ENCODE measurements at regions not wholly inside any gene's neighbourhood (a gene's known extent, or its start where the extent isn't known, plus 50 kb on each side); places are given as distances from the start of the nearest gene placed in this dataset.

GRCh38 chr2:217222309-217222910, 362.5 kb upstream of the TNP1 start (continued):
- TF ChIP-seq TCF12 (IDR thresholded peaks at IDR 0.05; ENCODE audit: low read depth, low read length), result 0 out of 2 replicates have a peak, but pooled peaks have one; percentile 26
- no peak for TF ChIP-seq HDGF (IDR thresholded peaks at IDR 0.05)
- no peak for TF ChIP-seq RBBP5 (conservative IDR thresholded peaks at IDR 0.05)
- TF ChIP-seq, protein P1, sequence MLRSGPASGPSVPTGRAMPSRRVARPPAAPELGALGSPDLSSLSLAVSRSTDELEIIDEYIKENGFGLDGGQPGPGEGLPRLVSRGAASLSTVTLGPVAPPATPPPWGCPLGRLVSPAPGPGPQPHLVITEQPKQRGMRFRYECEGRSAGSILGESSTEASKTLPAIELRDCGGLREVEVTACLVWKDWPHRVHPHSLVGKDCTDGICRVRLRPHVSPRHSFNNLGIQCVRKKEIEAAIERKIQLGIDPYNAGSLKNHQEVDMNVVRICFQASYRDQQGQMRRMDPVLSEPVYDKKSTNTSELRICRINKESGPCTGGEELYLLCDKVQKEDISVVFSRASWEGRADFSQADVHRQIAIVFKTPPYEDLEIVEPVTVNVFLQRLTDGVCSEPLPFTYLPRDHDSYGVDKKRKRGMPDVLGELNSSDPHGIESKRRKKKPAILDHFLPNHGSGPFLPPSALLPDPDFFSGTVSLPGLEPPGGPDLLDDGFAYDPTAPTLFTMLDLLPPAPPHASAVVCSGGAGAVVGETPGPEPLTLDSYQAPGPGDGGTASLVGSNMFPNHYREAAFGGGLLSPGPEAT (IDR thresholded peaks at IDR 0.05; ENCODE audit: low read depth), result peak; percentile 80
- TF ChIP-seq BACH1 (IDR thresholded peaks at IDR 0.05; ENCODE audit: borderline replicate concordance), result peak; percentile 97
- TF ChIP-seq MXI1 (IDR thresholded peaks at IDR 0.05; ENCODE audit: low read depth, low read length), result peak; percentile 17; the same call in 1 of the 2 replicates
- TF ChIP-seq, protein P2, sequence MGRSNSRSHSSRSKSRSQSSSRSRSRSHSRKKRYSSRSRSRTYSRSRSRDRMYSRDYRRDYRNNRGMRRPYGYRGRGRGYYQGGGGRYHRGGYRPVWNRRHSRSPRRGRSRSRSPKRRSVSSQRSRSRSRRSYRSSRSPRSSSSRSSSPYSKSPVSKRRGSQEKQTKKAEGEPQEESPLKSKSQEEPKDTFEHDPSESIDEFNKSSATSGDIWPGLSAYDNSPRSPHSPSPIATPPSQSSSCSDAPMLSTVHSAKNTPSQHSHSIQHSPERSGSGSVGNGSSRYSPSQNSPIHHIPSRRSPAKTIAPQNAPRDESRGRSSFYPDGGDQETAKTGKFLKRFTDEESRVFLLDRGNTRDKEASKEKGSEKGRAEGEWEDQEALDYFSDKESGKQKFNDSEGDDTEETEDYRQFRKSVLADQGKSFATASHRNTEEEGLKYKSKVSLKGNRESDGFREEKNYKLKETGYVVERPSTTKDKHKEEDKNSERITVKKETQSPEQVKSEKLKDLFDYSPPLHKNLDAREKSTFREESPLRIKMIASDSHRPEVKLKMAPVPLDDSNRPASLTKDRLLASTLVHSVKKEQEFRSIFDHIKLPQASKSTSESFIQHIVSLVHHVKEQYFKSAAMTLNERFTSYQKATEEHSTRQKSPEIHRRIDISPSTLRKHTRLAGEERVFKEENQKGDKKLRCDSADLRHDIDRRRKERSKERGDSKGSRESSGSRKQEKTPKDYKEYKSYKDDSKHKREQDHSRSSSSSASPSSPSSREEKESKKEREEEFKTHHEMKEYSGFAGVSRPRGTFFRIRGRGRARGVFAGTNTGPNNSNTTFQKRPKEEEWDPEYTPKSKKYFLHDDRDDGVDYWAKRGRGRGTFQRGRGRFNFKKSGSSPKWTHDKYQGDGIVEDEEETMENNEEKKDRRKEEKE (IDR thresholded peaks at IDR 0.05), result no peak
- TF ChIP-seq ELK1 (IDR thresholded peaks at IDR 0.05; ENCODE audit: low read depth, low read length), result no peak
- TF ChIP-seq IRF3 (IDR thresholded peaks at IDR 0.05), result no peak
- TF ChIP-seq, protein P3, sequence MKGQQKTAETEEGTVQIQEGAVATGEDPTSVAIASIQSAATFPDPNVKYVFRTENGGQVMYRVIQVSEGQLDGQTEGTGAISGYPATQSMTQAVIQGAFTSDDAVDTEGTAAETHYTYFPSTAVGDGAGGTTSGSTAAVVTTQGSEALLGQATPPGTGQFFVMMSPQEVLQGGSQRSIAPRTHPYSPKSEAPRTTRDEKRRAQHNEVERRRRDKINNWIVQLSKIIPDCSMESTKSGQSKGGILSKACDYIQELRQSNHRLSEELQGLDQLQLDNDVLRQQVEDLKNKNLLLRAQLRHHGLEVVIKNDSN (IDR thresholded peaks at IDR 0.05; ENCODE audit: borderline replicate concordance, extremely low read length, insufficient read depth, low read depth, low read length), result no peak
- TF ChIP-seq, protein P4, sequence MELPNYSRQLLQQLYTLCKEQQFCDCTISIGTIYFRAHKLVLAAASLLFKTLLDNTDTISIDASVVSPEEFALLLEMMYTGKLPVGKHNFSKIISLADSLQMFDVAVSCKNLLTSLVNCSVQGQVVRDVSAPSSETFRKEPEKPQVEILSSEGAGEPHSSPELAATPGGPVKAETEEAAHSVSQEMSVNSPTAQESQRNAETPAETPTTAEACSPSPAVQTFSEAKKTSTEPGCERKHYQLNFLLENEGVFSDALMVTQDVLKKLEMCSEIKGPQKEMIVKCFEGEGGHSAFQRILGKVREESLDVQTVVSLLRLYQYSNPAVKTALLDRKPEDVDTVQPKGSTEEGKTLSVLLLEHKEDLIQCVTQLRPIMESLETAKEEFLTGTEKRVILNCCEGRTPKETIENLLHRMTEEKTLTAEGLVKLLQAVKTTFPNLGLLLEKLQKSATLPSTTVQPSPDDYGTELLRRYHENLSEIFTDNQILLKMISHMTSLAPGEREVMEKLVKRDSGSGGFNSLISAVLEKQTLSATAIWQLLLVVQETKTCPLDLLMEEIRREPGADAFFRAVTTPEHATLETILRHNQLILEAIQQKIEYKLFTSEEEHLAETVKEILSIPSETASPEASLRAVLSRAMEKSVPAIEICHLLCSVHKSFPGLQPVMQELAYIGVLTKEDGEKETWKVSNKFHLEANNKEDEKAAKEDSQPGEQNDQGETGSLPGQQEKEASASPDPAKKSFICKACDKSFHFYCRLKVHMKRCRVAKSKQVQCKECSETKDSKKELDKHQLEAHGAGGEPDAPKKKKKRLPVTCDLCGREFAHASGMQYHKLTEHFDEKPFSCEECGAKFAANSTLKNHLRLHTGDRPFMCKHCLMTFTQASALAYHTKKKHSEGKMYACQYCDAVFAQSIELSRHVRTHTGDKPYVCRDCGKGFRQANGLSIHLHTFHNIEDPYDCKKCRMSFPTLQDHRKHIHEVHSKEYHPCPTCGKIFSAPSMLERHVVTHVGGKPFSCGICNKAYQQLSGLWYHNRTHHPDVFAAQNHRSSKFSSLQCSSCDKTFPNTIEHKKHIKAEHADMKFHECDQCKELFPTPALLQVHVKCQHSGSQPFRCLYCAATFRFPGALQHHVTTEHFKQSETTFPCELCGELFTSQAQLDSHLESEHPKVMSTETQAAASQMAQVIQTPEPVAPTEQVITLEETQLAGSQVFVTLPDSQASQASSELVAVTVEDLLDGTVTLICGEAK (IDR thresholded peaks at IDR 0.05; ENCODE audit: borderline replicate concordance), result peak; percentile 83
- no peak for TF ChIP-seq CHD1 (IDR thresholded peaks at IDR 0.05; ENCODE audit: low read depth, low read length)
- TF ChIP-seq BRCA1 (IDR thresholded peaks at IDR 0.05; ENCODE audit: low read depth, low read length), result no peak
- no peak for TF ChIP-seq ASH2L (IDR thresholded peaks at IDR 0.05; ENCODE audit: borderline replicate concordance, low read depth)
- TF ChIP-seq NFYA (IDR thresholded peaks at IDR 0.05; ENCODE audit: borderline replicate concordance, low read depth, low read length), result no peak
- TF ChIP-seq LARP7 (IDR thresholded peaks at IDR 0.05), result no peak
- TF ChIP-seq RFX5 (IDR thresholded peaks at IDR 0.05; ENCODE audit: low read depth, low read length), result no peak
- peak; percentile 67 for TF ChIP-seq SP1 (IDR thresholded peaks at IDR 0.05; ENCODE audit: low read depth, low read length)

Measured in GM12878 (cell line).